ENCODE measurements at regions not wholly inside any gene's neighbourhood (a gene's known extent, or its start where the extent isn't known, plus 50 kb on each side); places are given as distances from the start of the nearest gene placed in this dataset.

DNA sequence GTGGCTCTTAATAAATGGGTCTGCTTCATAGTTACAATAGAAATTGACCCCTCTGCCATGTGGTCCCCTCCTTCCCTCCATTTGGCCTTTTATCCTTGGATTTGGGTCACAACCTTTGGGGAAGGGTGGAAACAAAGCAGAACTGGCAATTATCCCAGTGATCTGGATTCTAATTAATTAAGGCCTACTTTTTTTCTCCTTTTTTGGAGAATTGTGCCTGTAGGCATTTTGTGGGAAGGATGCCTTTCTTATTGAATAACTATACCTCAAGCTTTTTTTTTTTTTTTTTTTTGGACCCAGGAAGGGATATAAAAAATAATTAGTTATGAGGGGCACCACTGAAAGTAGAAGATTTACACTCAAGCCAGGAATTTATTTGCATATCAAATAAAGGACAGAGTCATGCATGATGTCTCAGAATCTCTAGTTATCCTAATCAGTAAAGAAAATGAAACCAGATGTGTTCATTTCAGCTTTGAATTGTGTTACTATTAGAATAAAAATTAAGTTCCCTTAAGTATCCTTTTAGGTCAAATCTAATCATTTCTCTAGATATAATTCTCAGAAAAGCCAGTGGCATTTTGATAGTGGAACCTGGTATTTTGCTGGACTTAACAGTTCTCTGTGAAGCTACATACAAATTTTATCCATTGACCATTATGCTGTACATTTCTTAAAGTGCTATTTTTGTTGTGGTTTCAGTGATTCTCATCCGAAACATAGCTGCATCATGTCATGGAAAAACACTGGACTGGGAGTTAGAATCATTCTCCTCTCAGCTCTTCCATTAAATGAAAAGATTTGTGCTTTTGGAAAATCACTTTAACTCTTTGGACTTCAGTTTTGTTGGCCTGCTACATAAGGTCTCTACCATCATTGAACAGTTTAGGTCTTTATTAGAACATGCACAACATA, 129.3 kb downstream of the KCNRG start:
- intact Hi-C loops (cut with DNase I): no loop called here
- Histone ChIP-seq H3K4me1 (no peaks in the 10 kb centered on the region), H3K4me3 (no peak overlapping the region)

DNA sequence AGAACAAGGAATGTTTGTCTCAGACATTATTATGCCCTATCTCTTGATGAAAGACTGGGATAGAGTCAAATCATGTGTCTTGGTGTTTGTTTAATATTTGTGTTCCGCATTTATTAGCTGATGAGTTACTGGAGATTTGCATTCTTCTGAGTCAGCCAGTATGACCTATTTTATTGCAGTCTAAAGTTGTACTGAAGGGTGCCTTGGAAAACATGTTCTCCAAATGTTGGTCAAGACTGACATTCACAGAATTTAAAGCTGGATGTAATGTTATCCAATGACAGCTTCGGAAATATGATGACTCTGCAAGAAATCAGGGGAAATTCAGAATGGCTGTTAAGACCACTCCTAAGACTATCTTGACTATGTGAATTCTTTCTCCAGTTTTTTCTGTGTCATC, 134.0 kb downstream of the KCNRG start:
- TF ChIP-seq, protein P1, sequence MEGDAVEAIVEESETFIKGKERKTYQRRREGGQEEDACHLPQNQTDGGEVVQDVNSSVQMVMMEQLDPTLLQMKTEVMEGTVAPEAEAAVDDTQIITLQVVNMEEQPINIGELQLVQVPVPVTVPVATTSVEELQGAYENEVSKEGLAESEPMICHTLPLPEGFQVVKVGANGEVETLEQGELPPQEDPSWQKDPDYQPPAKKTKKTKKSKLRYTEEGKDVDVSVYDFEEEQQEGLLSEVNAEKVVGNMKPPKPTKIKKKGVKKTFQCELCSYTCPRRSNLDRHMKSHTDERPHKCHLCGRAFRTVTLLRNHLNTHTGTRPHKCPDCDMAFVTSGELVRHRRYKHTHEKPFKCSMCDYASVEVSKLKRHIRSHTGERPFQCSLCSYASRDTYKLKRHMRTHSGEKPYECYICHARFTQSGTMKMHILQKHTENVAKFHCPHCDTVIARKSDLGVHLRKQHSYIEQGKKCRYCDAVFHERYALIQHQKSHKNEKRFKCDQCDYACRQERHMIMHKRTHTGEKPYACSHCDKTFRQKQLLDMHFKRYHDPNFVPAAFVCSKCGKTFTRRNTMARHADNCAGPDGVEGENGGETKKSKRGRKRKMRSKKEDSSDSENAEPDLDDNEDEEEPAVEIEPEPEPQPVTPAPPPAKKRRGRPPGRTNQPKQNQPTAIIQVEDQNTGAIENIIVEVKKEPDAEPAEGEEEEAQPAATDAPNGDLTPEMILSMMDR (IDR thresholded peaks at IDR 0.05): no peak
- Histone ChIP-seq H3K4me3 (no peak overlapping the region), H3K9me3 (no peaks in the 10 kb centered on the region), H3K9ac (ENCODE audit: low read depth in 2 of 2, low read length in 2 of 2) (no peak overlapping the region), H3K4me1 (no peaks in the 10 kb centered on the region), H3K36me3 (no peaks in the 10 kb centered on the region), H3K27ac (no peak overlapping the region), H3K27me3 (no peaks in the 10 kb centered on the region)
- DNase-seq: no peak
- intact Hi-C loops (cut with DNase I): no loop called here

More for the DNA sequence above, 129.3 kb downstream of the KCNRG start:
- Histone ChIP-seq H3K9me3 (no peaks in the 10 kb centered on the region), H3K27ac (no peak overlapping the region), H3K27me3 (no peaks in the 10 kb centered on the region), H3K36me3 (no peaks in the 10 kb centered on the region), H3K9ac (ENCODE audit: low read depth in 2 of 2, low read length in 2 of 2) (no peak overlapping the region)
- no peak for DNase-seq
- TF ChIP-seq, protein P1 (IDR thresholded peaks at IDR 0.05): no peak

DNA sequence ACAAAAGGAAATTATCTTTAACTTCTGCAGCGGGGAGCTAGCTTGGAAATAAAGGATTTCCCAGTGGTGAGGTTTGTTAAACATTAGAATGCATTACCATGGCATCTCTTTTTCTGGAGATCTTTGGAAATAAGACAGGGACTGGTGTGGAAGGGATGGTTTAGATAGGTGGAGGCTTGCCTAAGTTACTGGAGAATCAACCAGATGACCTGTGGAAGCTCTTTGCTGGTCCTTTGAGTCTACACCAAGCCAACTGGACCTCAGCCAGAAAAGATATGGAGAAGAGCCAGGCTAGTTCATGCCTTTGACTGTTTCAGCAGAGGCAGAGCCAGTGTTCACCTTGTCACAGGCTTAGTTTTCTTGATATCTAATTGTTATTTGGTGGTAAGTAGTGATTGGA, 134.7 kb downstream of the KCNRG start:
- Histone ChIP-seq H3K27me3 (no peaks in the 10 kb centered on the region), H3K27ac (no peak overlapping the region), H3K4me3 (no peak overlapping the region), H3K9me3 (no peaks in the 10 kb centered on the region), H3K9ac (ENCODE audit: low read depth in 2 of 2, low read length in 2 of 2) (no peak overlapping the region), H3K36me3 (no peaks in the 10 kb centered on the region), H3K4me1 (no peaks in the 10 kb centered on the region)
- intact Hi-C loops (cut with DNase I): loop anchor here (10.0 kb wide), 1 partner anchor 385 kb away; no protein-coding TSS in a partner anchor
- no peak for DNase-seq
- TF ChIP-seq, protein P1 (IDR thresholded peaks at IDR 0.05): no peak

DNA sequence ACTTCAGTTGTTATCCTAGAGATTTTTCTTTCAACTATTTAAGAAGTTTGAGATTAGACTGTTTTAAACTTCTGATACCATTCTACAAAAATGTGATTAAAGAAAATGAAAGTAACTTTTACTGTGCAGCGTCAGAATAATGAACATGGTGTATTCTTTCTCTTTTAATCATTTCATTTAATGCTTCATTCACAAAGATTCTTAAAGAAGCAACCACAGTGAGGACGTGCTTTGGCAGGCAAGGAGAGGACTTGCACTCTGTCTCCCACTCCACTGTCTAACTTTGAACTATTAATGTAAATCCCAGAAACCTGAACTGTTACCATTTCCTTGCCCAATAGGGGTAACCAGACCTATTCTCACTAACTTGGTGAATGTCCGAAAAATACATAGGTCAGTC, 137.0 kb downstream of the KCNRG start:
- no peak overlapping the region for H3K4me3 ChIP-seq

DNA sequence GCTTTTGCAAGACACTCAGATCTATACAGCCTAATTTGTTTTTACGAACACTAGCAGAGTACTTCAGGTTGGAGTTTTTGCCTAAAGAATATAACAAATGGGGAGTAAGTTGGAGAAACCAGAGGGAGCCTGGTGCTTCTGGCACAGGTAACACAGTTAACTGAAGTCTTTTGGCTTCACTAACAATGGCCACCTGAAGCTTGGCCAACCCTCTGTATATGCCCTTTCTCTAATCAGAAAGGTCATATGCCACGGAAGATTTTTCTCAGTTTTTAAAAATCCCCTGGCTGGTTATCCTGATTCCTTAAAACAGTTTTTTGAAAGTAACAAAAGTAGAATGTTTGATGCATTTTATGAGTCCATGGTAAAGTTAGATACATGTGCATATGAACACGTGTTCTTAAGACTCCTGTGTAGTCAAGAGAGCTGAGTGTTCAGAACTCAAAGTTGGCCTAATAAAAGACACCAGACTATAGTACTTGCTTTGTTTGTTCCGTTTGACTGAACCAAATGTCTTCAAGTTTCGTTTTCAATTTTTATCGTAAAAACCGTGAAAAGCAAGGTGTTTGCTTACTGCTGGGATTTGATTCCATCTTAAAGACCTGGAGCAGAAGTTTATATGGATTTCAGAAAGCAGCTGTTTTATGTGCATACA, 137.5 kb downstream of the KCNRG start:
- H3K27me3 ChIP-seq: no peaks in the 10 kb centered on the region
- H3K9me3 ChIP-seq: no peaks in the 10 kb centered on the region
- H3K9ac ChIP-seq (ENCODE audit: low read depth in 2 of 2, low read length in 2 of 2): no peak overlapping the region
- TF ChIP-seq, protein P1 (IDR thresholded peaks at IDR 0.05): no peak
- no peak overlapping the region for H3K27ac ChIP-seq
- intact Hi-C loops (cut with DNase I): loop anchor here (10.0 kb wide), 1 partner anchor 382 kb away; no protein-coding TSS in a partner anchor
- H3K36me3 ChIP-seq: no peaks in the 10 kb centered on the region
- DNase-seq: no peak
- no peaks in the 10 kb centered on the region for H3K4me1 ChIP-seq
- no peak overlapping the region for H3K4me3 ChIP-seq

More for the DNA sequence above, 137.0 kb downstream of the KCNRG start:
- Histone ChIP-seq H3K9me3 (no peaks in the 10 kb centered on the region), H3K4me1 (no peaks in the 10 kb centered on the region), H3K9ac (ENCODE audit: low read depth in 2 of 2, low read length in 2 of 2) (no peak overlapping the region), H3K36me3 (no peaks in the 10 kb centered on the region), H3K27ac (no peak overlapping the region), H3K27me3 (no peaks in the 10 kb centered on the region)
- DNase-seq: no peak
- TF ChIP-seq, protein P1 (IDR thresholded peaks at IDR 0.05): no peak
- intact Hi-C loops (cut with DNase I): loop anchor here (10.0 kb wide), 1 partner anchor 383 kb away; no protein-coding TSS in a partner anchor

Measured in colonic mucosa (tissue), 4 donors.